Erythroblast (primary cell): ENCODE measurements at regions not wholly inside any gene's neighbourhood (a gene's known extent, or its start where the extent isn't known, plus 50 kb on each side); places are given as distances from the start of the nearest gene placed in this dataset.

Experiments
- GATA1 ChIP-seq: IDR thresholded peaks from 2 replicates; pipeline ENCODE4 v1.6.1; 2011; ENCODE audit warnings: low read depth, mild to moderate bottlenecking, control low read depth, low read length, moderate library complexity
- POLR2A ChIP-seq: IDR thresholded peaks from 2 replicates; pipeline ENCODE4 v1.6.1; 2011; ENCODE audit warnings: mild to moderate bottlenecking, low read length

DNA sequence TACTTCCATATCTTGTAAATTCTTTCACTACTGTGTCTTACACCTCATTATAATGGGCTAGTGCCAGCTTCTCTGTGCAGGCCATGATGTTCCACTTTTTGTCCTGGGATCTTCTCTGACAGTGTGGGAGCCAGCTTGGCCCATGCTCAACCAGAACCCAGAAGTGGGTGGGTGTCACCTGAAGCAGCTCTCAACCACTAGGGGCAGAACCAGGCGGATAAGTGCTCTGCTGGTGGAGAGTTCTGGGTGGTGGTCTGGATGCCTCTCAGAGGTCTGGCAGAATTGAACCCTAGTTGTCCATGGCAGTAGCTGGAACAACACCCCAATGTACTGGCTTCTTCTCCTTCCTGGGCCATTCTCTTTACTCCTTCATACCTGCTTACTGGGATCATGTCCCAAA lies 254.1 kb upstream of the N4BP1 start:
- TF ChIP-seq POLR2A: no peak
- TF ChIP-seq GATA1: no peak
